ENCODE measurements at regions not wholly inside any gene's neighbourhood (a gene's known extent, or its start where the extent isn't known, plus 50 kb on each side); places are given as distances from the start of the nearest gene placed in this dataset.

GRCh38 chr16:51757124-51757470 is 606.0 kb upstream of the SALL1 start:
- TF ChIP-seq CTCF (IDR thresholded peaks at IDR 0.05) = no peak
- no peak for TF ChIP-seq POLR2AphosphoS5 (IDR thresholded peaks at IDR 0.05)

Data from transverse colon (tissue), 4 donors.